ENCODE measurements at regions not wholly inside any gene's neighbourhood (a gene's known extent, or its start where the extent isn't known, plus 50 kb on each side); places are given as distances from the start of the nearest gene placed in this dataset.
A peak's percentile ranks its signal among the peaks of the same experiment; 100 is the strongest.

GRCh38 chr16:50467559-50467942 is 80.6 kb upstream of the NKD1 start:
- DNase-seq (ENCODE audit: low spot score): no peak
- peak overlapping the region; percentile 73 for H3K4me3 ChIP-seq
- H3K4me1 ChIP-seq (ENCODE audit: control insufficient read depth in 1 of 2, low read depth in 2 of 2): peaks cover 0 to 10% of the 10 kb centered on the region in 2 donors
- no peaks in the 10 kb centered on the region for H3K36me3 ChIP-seq
- ATAC-seq (ENCODE audit: insufficient number of reproducible peaks, low FRiP score, low read depth): no peak
- TF ChIP-seq, protein P1, sequence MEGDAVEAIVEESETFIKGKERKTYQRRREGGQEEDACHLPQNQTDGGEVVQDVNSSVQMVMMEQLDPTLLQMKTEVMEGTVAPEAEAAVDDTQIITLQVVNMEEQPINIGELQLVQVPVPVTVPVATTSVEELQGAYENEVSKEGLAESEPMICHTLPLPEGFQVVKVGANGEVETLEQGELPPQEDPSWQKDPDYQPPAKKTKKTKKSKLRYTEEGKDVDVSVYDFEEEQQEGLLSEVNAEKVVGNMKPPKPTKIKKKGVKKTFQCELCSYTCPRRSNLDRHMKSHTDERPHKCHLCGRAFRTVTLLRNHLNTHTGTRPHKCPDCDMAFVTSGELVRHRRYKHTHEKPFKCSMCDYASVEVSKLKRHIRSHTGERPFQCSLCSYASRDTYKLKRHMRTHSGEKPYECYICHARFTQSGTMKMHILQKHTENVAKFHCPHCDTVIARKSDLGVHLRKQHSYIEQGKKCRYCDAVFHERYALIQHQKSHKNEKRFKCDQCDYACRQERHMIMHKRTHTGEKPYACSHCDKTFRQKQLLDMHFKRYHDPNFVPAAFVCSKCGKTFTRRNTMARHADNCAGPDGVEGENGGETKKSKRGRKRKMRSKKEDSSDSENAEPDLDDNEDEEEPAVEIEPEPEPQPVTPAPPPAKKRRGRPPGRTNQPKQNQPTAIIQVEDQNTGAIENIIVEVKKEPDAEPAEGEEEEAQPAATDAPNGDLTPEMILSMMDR (IDR thresholded peaks at IDR 0.05): no peak
- no peaks in the 10 kb centered on the region for H3K9me3 ChIP-seq
- H3K27ac ChIP-seq: no peak overlapping the region
- no peaks in the 10 kb centered on the region for H3K27me3 ChIP-seq (replicated peaks; ENCODE audit: insufficient read depth)

GRCh38 chr16:50466170-50466569 is 82.0 kb upstream of the NKD1 start:
- no peak overlapping the region for H3K27ac ChIP-seq
- ATAC-seq (ENCODE audit: insufficient number of reproducible peaks, low FRiP score, low read depth): no peak
- no peaks in the 10 kb centered on the region for H3K27me3 ChIP-seq (replicated peaks; ENCODE audit: insufficient read depth)
- TF ChIP-seq, protein P1 (IDR thresholded peaks at IDR 0.05): no peak
- H3K4me3 ChIP-seq: no peak overlapping the region
- H3K36me3 ChIP-seq: no peaks in the 10 kb centered on the region
- H3K4me1 ChIP-seq (ENCODE audit: control insufficient read depth in 1 of 2, low read depth in 2 of 2): peaks cover 0 to 10% of the 10 kb centered on the region in 2 donors
- no peak for DNase-seq (ENCODE audit: low spot score)
- no peaks in the 10 kb centered on the region for H3K9me3 ChIP-seq

GRCh38 chr16:50464325-50465290 is 83.6 kb upstream of the NKD1 start:
- no peak for DNase-seq (ENCODE audit: low spot score)

DNA sequence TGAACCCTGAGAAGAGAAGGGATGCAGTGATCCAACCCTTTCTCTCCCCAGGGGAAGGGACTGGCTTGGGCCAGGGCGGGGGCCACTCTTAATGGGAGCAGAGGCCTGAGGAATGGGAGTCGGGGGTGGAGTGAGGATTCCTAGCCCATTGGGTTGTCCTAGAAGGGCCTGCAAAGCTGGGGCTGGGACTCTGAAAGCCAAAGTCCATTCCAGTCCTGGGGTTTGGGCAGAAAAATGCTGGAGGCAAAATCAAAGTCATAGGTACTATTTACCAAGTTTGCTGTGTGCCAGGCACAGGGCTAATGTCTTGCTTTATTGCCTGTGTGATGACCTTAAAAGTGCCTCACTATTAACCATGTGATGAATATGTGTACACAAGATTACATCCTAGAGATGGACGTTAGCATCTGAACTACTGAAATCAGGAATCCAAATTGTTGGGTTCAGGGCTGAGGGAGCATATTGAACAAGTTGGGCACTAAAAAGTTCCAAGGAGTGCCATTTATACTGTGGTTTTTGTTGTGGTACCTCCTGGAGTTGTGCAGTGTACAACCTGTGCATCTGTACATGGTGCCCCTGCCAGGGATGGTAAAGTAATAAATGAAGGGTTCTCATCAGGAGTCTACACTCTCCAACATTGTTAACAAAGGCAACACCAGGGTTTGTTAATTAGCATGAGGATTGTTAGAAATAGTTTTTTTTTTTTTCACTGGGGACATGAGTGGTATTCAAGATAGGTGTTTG is 84.4 kb upstream of the NKD1 start:
- ATAC-seq (ENCODE audit: insufficient number of reproducible peaks, low FRiP score, low read depth) (no peak), DNase-seq (ENCODE audit: low spot score) (no peak)
- Histone ChIP-seq H3K4me3 (no peak overlapping the region), H3K36me3 (no peaks in the 10 kb centered on the region), H3K27me3 (replicated peaks; ENCODE audit: insufficient read depth) (no peaks in the 10 kb centered on the region), H3K4me1 (ENCODE audit: control insufficient read depth in 1 of 2, low read depth in 2 of 2) (peaks cover 0 to 10% of the 10 kb centered on the region in 2 donors), H3K27ac (no peak overlapping the region), H3K9me3 (no peaks in the 10 kb centered on the region)
- TF ChIP-seq, protein P1 (IDR thresholded peaks at IDR 0.05): no peak

More at GRCh38 chr16:50464325-50465290, 83.6 kb upstream of the NKD1 start:
- Histone ChIP-seq H3K27me3 (replicated peaks; ENCODE audit: insufficient read depth) (no peaks in the 10 kb centered on the region), H3K4me1 (ENCODE audit: control insufficient read depth in 1 of 2, low read depth in 2 of 2) (peaks cover 0 to 10% of the 10 kb centered on the region in 2 donors), H3K36me3 (no peaks in the 10 kb centered on the region), H3K4me3 (no peak overlapping the region), H3K9me3 (no peaks in the 10 kb centered on the region), H3K27ac (no peak overlapping the region)
- TF ChIP-seq, protein P1 (IDR thresholded peaks at IDR 0.05): peak; percentile 19
- no peak for ATAC-seq (ENCODE audit: insufficient number of reproducible peaks, low FRiP score, low read depth)

Measured in thoracic aorta (tissue), 2 donors.